ENCODE measurements at regions not wholly inside any gene's neighbourhood (a gene's known extent, or its start where the extent isn't known, plus 50 kb on each side); places are given as distances from the start of the nearest gene placed in this dataset.

- DNase-seq (ENCODE audit: extremely low read depth, low read depth), result no peak
Measured at GRCh38 chr4:107562316-107562715, 157.7 kb downstream of the PAPSS1 start.

GRCh38 chr4:107561481-107561880 lies 158.6 kb downstream of the PAPSS1 start:
- TF ChIP-seq CTCF (IDR thresholded peaks at IDR 0.05; ENCODE audit: low read depth, low read length), result no peak
- DNase-seq (ENCODE audit: extremely low read depth, low read depth), result no peak

More at GRCh38 chr4:107562316-107562715, 157.7 kb downstream of the PAPSS1 start:
- TF ChIP-seq CTCF (IDR thresholded peaks at IDR 0.05; ENCODE audit: low read depth, low read length), result no peak

- no peak for DNase-seq (ENCODE audit: extremely low read depth, low read depth)
- no peak for TF ChIP-seq CTCF (IDR thresholded peaks at IDR 0.05; ENCODE audit: low read depth, low read length)
Measured at GRCh38 chr4:107559653-107560052, 160.4 kb downstream of the PAPSS1 start.

GRCh38 chr4:107552306-107552705 lies 167.7 kb downstream of the PAPSS1 start:
- TF ChIP-seq CTCF (IDR thresholded peaks at IDR 0.05; ENCODE audit: low read depth, low read length), result no peak
- DNase-seq (ENCODE audit: extremely low read depth, low read depth), result no peak

GRCh38 chr4:107548211-107548905 lies 171.7 kb downstream of the PAPSS1 start:
- DNase-seq (ENCODE audit: extremely low read depth, low read depth), result no peak
- no peak for TF ChIP-seq CTCF (IDR thresholded peaks at IDR 0.05; ENCODE audit: low read depth, low read length)

- TF ChIP-seq CTCF (IDR thresholded peaks at IDR 0.05; ENCODE audit: low read depth, low read length), result no peak
- DNase-seq (ENCODE audit: extremely low read depth, low read depth), result no peak
Measured at GRCh38 chr4:107546638-107547037, 173.4 kb downstream of the PAPSS1 start.

GRCh38 chr4:107541511-107541910 lies 178.5 kb downstream of the PAPSS1 start:
- TF ChIP-seq CTCF (IDR thresholded peaks at IDR 0.05; ENCODE audit: low read depth, low read length), result no peak
- no peak for DNase-seq (ENCODE audit: extremely low read depth, low read depth)

Measured in AG09319 (cell line).